ENCODE measurements at regions not wholly inside any gene's neighbourhood (a gene's known extent, or its start where the extent isn't known, plus 50 kb on each side); places are given as distances from the start of the nearest gene placed in this dataset.
"Not testable (repeated sequence)": the region's sequence is repeated elsewhere in the genome, so short reads cannot be mapped to it uniquely, and the experiment has no call there.

GRCh38 chr3:159280386-159281191 lies 478.7 kb downstream of the MFSD1 start:
- Mint-ChIP-seq H3K27me3 (no peaks in the 10 kb centered on the region), H3K27ac (no peak overlapping the region), H3K4me3 (no peak overlapping the region), H3K4me1 (ENCODE audit: low read depth) (no peaks in the 10 kb centered on the region), H3K9me3 (no peaks in the 10 kb centered on the region), H3K36me3 (ENCODE audit: low read depth) (no peaks in the 10 kb centered on the region)

- Mint-ChIP-seq H3K4me3 (no peak overlapping the region), H3K9me3 (no peaks in the 10 kb centered on the region), H3K27me3 (peaks cover 3% of the 10 kb centered on the region), H3K4me1 (ENCODE audit: low read depth) (no peaks in the 10 kb centered on the region), H3K36me3 (ENCODE audit: low read depth) (no peaks in the 10 kb centered on the region), H3K27ac (no peak overlapping the region)
Observed at GRCh38 chr3:159293493-159293892, 491.6 kb downstream of the MFSD1 start.

- Mint-ChIP-seq H3K36me3 (ENCODE audit: low read depth) (no peaks in the 10 kb centered on the region), H3K4me1 (ENCODE audit: low read depth) (no peaks in the 10 kb centered on the region), H3K9me3 (no peaks in the 10 kb centered on the region), H3K4me3 (no peak overlapping the region), H3K27ac (no peak overlapping the region), H3K27me3 (no peaks in the 10 kb centered on the region)
Observed at GRCh38 chr3:159301961-159302360, 500.1 kb downstream of the MFSD1 start.

- H3K4me3 Mint-ChIP-seq: no peak overlapping the region
- no peaks in the 10 kb centered on the region for H3K36me3 Mint-ChIP-seq (ENCODE audit: low read depth)
- H3K9me3 Mint-ChIP-seq: no peaks in the 10 kb centered on the region
- no peak overlapping the region for H3K27ac Mint-ChIP-seq
- H3K4me1 Mint-ChIP-seq (ENCODE audit: low read depth): no peaks in the 10 kb centered on the region
- H3K27me3 Mint-ChIP-seq: peaks cover 8% of the 10 kb centered on the region
Observed at GRCh38 chr3:159305017-159305416, 503.2 kb downstream of the MFSD1 start.

- H3K27ac Mint-ChIP-seq; H3K36me3 Mint-ChIP-seq (ENCODE audit: low read depth); H3K27me3 Mint-ChIP-seq; H3K4me3 Mint-ChIP-seq; H3K4me1 Mint-ChIP-seq (ENCODE audit: low read depth); H3K9me3 Mint-ChIP-seq: not testable (repeated sequence)
Observed at GRCh38 chr3:159316706-159317105, 514.9 kb downstream of the MFSD1 start.

- Mint-ChIP-seq H3K4me3 (no peak overlapping the region), H3K9me3 (no peaks in the 10 kb centered on the region), H3K27ac (no peak overlapping the region)
Observed at GRCh38 chr3:159319156-159319555, 517.3 kb downstream of the MFSD1 start.

GRCh38 chr3:159322322-159322939 lies 520.6 kb downstream of the MFSD1 start:
- Mint-ChIP-seq H3K27me3 (no peaks in the 10 kb centered on the region), H3K4me3 (no peak overlapping the region), H3K27ac (no peak overlapping the region), H3K36me3 (ENCODE audit: low read depth) (no peaks in the 10 kb centered on the region), H3K4me1 (ENCODE audit: low read depth) (no peaks in the 10 kb centered on the region), H3K9me3 (no peaks in the 10 kb centered on the region)

More at GRCh38 chr3:159319156-159319555, 517.3 kb downstream of the MFSD1 start:
- no peaks in the 10 kb centered on the region for H3K36me3 Mint-ChIP-seq (ENCODE audit: low read depth)
- H3K4me1 Mint-ChIP-seq (ENCODE audit: low read depth): no peaks in the 10 kb centered on the region
- no peaks in the 10 kb centered on the region for H3K27me3 Mint-ChIP-seq

GRCh38 chr3:159323848-159324247 lies 522.0 kb downstream of the MFSD1 start:
- H3K4me1 Mint-ChIP-seq (ENCODE audit: low read depth): no peaks in the 10 kb centered on the region
- H3K27me3 Mint-ChIP-seq: no peaks in the 10 kb centered on the region
- H3K27ac Mint-ChIP-seq: no peak overlapping the region
- H3K4me3 Mint-ChIP-seq: no peak overlapping the region
- no peaks in the 10 kb centered on the region for H3K9me3 Mint-ChIP-seq
- H3K36me3 Mint-ChIP-seq (ENCODE audit: low read depth): no peaks in the 10 kb centered on the region

GRCh38 chr3:159326998-159327397 lies 525.1 kb downstream of the MFSD1 start:
- no peak overlapping the region for H3K4me3 Mint-ChIP-seq
- H3K36me3 Mint-ChIP-seq (ENCODE audit: low read depth): no peaks in the 10 kb centered on the region
- H3K9me3 Mint-ChIP-seq: no peaks in the 10 kb centered on the region
- H3K4me1 Mint-ChIP-seq (ENCODE audit: low read depth): no peaks in the 10 kb centered on the region
- H3K27me3 Mint-ChIP-seq: no peaks in the 10 kb centered on the region
- H3K27ac Mint-ChIP-seq: no peak overlapping the region

- Mint-ChIP-seq H3K4me3 (no peak overlapping the region), H3K36me3 (ENCODE audit: low read depth) (no peaks in the 10 kb centered on the region), H3K9me3 (no peaks in the 10 kb centered on the region), H3K4me1 (ENCODE audit: low read depth) (no peaks in the 10 kb centered on the region), H3K27ac (no peak overlapping the region), H3K27me3 (no peaks in the 10 kb centered on the region)
Observed at GRCh38 chr3:159332535-159333099, 530.8 kb downstream of the MFSD1 start.

GRCh38 chr3:159339131-159339530 lies 537.3 kb downstream of the MFSD1 start:
- no peak overlapping the region for H3K27ac Mint-ChIP-seq

GRCh38 chr3:159340877-159341500 lies 539.1 kb downstream of the MFSD1 start:
- Mint-ChIP-seq H3K9me3 (no peaks in the 10 kb centered on the region), H3K27me3 (no peaks in the 10 kb centered on the region), H3K27ac (no peak overlapping the region), H3K4me3 (no peak overlapping the region), H3K4me1 (ENCODE audit: low read depth) (no peaks in the 10 kb centered on the region), H3K36me3 (ENCODE audit: low read depth) (no peaks in the 10 kb centered on the region)

More at GRCh38 chr3:159339131-159339530, 537.3 kb downstream of the MFSD1 start:
- no peaks in the 10 kb centered on the region for H3K4me1 Mint-ChIP-seq (ENCODE audit: low read depth)
- H3K36me3 Mint-ChIP-seq (ENCODE audit: low read depth): no peaks in the 10 kb centered on the region
- H3K9me3 Mint-ChIP-seq: no peaks in the 10 kb centered on the region
- no peak overlapping the region for H3K4me3 Mint-ChIP-seq
- no peaks in the 10 kb centered on the region for H3K27me3 Mint-ChIP-seq

GRCh38 chr3:159346271-159346903 lies 544.5 kb downstream of the MFSD1 start:
- Mint-ChIP-seq H3K36me3 (ENCODE audit: low read depth) (no peaks in the 10 kb centered on the region), H3K4me1 (ENCODE audit: low read depth) (no peaks in the 10 kb centered on the region), H3K9me3 (no peaks in the 10 kb centered on the region), H3K27ac (no peak overlapping the region), H3K4me3 (no peak overlapping the region), H3K27me3 (no peaks in the 10 kb centered on the region)

- Mint-ChIP-seq H3K4me1 (ENCODE audit: low read depth) (no peaks in the 10 kb centered on the region), H3K9me3 (no peaks in the 10 kb centered on the region), H3K36me3 (ENCODE audit: low read depth) (no peaks in the 10 kb centered on the region), H3K27me3 (no peaks in the 10 kb centered on the region), H3K27ac (no peak overlapping the region), H3K4me3 (no peak overlapping the region)
Observed at GRCh38 chr3:159348431-159348830, 546.6 kb downstream of the MFSD1 start.

GRCh38 chr3:159356606-159357005 lies 554.8 kb downstream of the MFSD1 start:
- Mint-ChIP-seq H3K4me1 (ENCODE audit: low read depth) (no peaks in the 10 kb centered on the region), H3K27me3 (no peaks in the 10 kb centered on the region), H3K4me3 (no peak overlapping the region), H3K9me3 (no peaks in the 10 kb centered on the region), H3K27ac (no peak overlapping the region), H3K36me3 (ENCODE audit: low read depth) (no peaks in the 10 kb centered on the region)
